GF-D8 (cell line): ENCODE measurements at regions not wholly inside any gene's neighbourhood (a gene's known extent, or its start where the extent isn't known, plus 50 kb on each side); places are given as distances from the start of the nearest gene placed in this dataset.
"Not testable (repeated sequence)": the region's sequence is repeated elsewhere in the genome, so short reads cannot be mapped to it uniquely, and the experiment has no call there.

Source experiments
- DNase-seq: peaks from one replicate; lab custom pipeline; 2025; lab: John Stamatoyannopoulos, UW

GRCh38 chr22:22193923-22194322 is 50.7 kb upstream of the VPREB1 start:
- DNase-seq = no peak

- DNase-seq = not testable (repeated sequence)
Measured at GRCh38 chr22:22193462-22193861, 51.1 kb upstream of the VPREB1 start.

- DNase-seq = not testable (repeated sequence)
Measured at GRCh38 chr22:22193006-22193405, 51.6 kb upstream of the VPREB1 start.

- not testable (repeated sequence) for DNase-seq
Measured at GRCh38 chr22:22189796-22190195, 54.8 kb upstream of the VPREB1 start.

- not testable (repeated sequence) for DNase-seq
Measured at GRCh38 chr22:22187863-22188262, 56.7 kb upstream of the VPREB1 start.

- no peak for DNase-seq
Measured at GRCh38 chr22:22187299-22187698, 57.3 kb upstream of the VPREB1 start.

GRCh38 chr22:22185844-22186499 is 58.6 kb upstream of the VPREB1 start:
- no peak for DNase-seq

- DNase-seq = no peak
Measured at GRCh38 chr22:22185217-22185616, 59.4 kb upstream of the VPREB1 start.

GRCh38 chr22:22184277-22184807 is 60.2 kb upstream of the VPREB1 start:
- DNase-seq = no peak

GRCh38 chr22:22182990-22183264 is 61.7 kb upstream of the VPREB1 start:
- no peak for DNase-seq

- no peak for DNase-seq
Measured at GRCh38 chr22:22182218-22182989, 62.2 kb upstream of the VPREB1 start.

GRCh38 chr22:22181341-22181850 is 63.2 kb upstream of the VPREB1 start:
- no peak for DNase-seq

GRCh38 chr22:22180738-22181285 is 63.8 kb upstream of the VPREB1 start:
- no peak for DNase-seq

- no peak for DNase-seq
Measured at GRCh38 chr22:22179858-22180257, 64.7 kb upstream of the VPREB1 start.

- no peak for DNase-seq
Measured at GRCh38 chr22:22178992-22179391, 65.6 kb upstream of the VPREB1 start.

- DNase-seq = no peak
Measured at GRCh38 chr22:22178355-22178965, 66.1 kb upstream of the VPREB1 start.

- no peak for DNase-seq
Measured at GRCh38 chr22:22176929-22177616, 67.5 kb upstream of the VPREB1 start.

GRCh38 chr22:22172896-22173628 is 71.5 kb upstream of the VPREB1 start:
- not testable (repeated sequence) for DNase-seq

GRCh38 chr22:22171357-22172218 is 73.0 kb upstream of the VPREB1 start:
- no peak for DNase-seq

- no peak for DNase-seq
Measured at GRCh38 chr22:22169923-22170322, 74.7 kb upstream of the VPREB1 start.
